ENCODE measurements at regions not wholly inside any gene's neighbourhood (a gene's known extent, or its start where the extent isn't known, plus 50 kb on each side); places are given as distances from the start of the nearest gene placed in this dataset.

DNA sequence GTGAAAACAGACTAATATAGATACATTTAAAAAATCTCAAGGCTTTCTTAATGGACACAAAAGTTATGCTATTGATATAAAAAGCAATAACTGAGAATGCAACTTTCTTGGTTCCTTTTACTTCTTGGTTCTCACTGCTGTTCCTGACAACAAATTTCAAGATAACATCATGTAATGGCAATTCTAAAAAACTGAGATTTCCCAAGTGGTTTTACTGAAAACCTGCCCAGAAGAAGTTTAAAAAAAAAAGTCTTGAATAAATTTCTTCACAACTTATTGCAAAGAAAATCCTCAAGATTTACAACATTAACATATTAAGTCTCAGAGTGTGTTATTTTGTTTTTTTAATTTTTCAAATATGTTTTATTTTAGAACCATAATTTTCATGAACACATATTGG is 302.8 kb upstream of the COX7C start:
- TF ChIP-seq, protein P1, sequence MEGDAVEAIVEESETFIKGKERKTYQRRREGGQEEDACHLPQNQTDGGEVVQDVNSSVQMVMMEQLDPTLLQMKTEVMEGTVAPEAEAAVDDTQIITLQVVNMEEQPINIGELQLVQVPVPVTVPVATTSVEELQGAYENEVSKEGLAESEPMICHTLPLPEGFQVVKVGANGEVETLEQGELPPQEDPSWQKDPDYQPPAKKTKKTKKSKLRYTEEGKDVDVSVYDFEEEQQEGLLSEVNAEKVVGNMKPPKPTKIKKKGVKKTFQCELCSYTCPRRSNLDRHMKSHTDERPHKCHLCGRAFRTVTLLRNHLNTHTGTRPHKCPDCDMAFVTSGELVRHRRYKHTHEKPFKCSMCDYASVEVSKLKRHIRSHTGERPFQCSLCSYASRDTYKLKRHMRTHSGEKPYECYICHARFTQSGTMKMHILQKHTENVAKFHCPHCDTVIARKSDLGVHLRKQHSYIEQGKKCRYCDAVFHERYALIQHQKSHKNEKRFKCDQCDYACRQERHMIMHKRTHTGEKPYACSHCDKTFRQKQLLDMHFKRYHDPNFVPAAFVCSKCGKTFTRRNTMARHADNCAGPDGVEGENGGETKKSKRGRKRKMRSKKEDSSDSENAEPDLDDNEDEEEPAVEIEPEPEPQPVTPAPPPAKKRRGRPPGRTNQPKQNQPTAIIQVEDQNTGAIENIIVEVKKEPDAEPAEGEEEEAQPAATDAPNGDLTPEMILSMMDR (IDR thresholded peaks at IDR 0.05), result no peak
- TF ChIP-seq TP53 (CRISPR knock-in tag; IDR thresholded peaks at IDR 0.05) (no peak), FOXP1 (CRISPR knock-in tag; IDR thresholded peaks at IDR 0.05; ENCODE audit: borderline replicate concordance) (no peak), ATF1 (CRISPR knock-in tag; IDR thresholded peaks at IDR 0.05) (no peak)
- TF ChIP-seq, protein P2, sequence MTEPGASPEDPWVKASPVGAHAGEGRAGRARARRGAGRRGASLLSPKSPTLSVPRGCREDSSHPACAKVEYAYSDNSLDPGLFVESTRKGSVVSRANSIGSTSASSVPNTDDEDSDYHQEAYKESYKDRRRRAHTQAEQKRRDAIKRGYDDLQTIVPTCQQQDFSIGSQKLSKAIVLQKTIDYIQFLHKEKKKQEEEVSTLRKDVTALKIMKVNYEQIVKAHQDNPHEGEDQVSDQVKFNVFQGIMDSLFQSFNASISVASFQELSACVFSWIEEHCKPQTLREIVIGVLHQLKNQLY (CRISPR knock-in tag; IDR thresholded peaks at IDR 0.05), result no peak
- TF ChIP-seq, protein P3, sequence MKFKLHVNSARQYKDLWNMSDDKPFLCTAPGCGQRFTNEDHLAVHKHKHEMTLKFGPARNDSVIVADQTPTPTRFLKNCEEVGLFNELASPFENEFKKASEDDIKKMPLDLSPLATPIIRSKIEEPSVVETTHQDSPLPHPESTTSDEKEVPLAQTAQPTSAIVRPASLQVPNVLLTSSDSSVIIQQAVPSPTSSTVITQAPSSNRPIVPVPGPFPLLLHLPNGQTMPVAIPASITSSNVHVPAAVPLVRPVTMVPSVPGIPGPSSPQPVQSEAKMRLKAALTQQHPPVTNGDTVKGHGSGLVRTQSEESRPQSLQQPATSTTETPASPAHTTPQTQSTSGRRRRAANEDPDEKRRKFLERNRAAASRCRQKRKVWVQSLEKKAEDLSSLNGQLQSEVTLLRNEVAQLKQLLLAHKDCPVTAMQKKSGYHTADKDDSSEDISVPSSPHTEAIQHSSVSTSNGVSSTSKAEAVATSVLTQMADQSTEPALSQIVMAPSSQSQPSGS (CRISPR knock-in tag; IDR thresholded peaks at IDR 0.05; ENCODE audit: borderline replicate concordance, low read depth), result no peak
